Prostate gland (tissue), 2 donors: ENCODE measurements at regions not wholly inside any gene's neighbourhood (a gene's known extent, or its start where the extent isn't known, plus 50 kb on each side); places are given as distances from the start of the nearest gene placed in this dataset.

Experiments
- CTCF ChIP-seq, 4 experiments: fragments of 200-600 bp in 2 of 4; fragments of 450-650 bp in 2 of 4; sonication (generic) in 2 of 4; IDR thresholded peaks; 1 replicate in 3 of 4; 2 replicates in 1 of 4; pipeline ENCODE4 v1.5.1; 2016 to 2019; ENCODE audit warnings: antibody characterized with exemption in 4 of 4, mild to moderate bottlenecking in 2 of 4, moderate library complexity in 2 of 4
- POLR2A ChIP-seq: fragments of 450-650 bp; IDR thresholded peaks from one replicate; pipeline ENCODE4 v1.6.1; 2016; ENCODE audit warnings: antibody characterized with exemption, mild to moderate bottlenecking

GRCh38 chr4:110343534-110343933, 132.4 kb upstream of the ENPEP start:
- TF ChIP-seq CTCF (IDR thresholded peaks at IDR 0.05) (no peak), POLR2A (no peak)
